ENCODE measurements at regions not wholly inside any gene's neighbourhood (a gene's known extent, or its start where the extent isn't known, plus 50 kb on each side); places are given as distances from the start of the nearest gene placed in this dataset.

DNA sequence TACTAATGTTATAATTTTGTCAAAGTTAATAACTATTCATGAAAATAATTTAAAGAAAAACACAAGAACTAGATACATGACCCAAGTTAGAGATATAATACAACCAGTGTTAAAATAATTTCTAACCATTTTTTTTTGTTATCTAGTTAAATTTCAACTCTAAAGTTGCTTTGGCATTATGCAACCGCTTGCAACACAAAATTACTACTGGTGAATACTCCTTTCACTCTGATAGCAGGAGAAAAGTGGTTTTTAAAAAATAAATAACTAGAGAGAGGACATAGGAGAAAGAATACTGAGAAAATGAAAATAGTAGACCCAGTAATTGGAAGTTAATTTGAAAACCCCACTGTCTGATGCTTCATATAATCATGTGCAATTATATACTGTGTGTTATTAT lies 622.4 kb upstream of the GRIN3A start:
- H3K36me3 ChIP-seq (ENCODE audit: control insufficient read depth in 4 of 4, insufficient read depth in 3 of 4, low read depth in 1 of 4, low read length in 3 of 4) = no peaks in the 10 kb centered on the region

DNA sequence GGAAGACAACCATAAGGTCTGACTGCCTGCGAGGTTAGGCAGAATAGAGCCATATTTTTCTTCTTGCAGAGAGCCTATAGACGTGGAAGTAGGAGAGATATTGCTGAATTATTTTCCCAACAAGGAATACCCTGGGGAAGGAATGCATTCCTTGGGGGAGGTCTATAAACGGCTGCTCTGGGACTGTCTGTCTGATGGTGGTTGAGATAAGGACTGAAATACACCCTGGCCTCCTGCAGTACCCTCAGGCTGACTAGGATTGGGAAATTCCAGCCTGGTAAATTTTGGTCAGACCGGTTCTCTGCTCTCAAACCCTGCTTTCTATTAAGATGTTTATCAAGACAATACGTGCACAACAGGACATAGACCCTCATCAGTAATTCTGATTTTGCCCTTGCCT lies 617.5 kb upstream of the GRIN3A start:
- H3K27me3 ChIP-seq (ENCODE audit: control insufficient read depth in 4 of 4, insufficient read depth in 4 of 4, low read length in 3 of 4) = no peaks in the 10 kb centered on the region
- WGBS = 82% methylated on average over 5 of the region's 5 CpGs
- no peak overlapping the region for H3K9ac ChIP-seq (ENCODE audit: low read depth in 1 of 2, low read length in 2 of 2)

More for the DNA sequence above, 622.4 kb upstream of the GRIN3A start:
- H3K27me3 ChIP-seq (ENCODE audit: control insufficient read depth in 4 of 4, insufficient read depth in 4 of 4, low read length in 3 of 4) = no peaks in the 10 kb centered on the region
- no peak overlapping the region for H3K9ac ChIP-seq (ENCODE audit: low read depth in 1 of 2, low read length in 2 of 2)
- H3K4me3 ChIP-seq (ENCODE audit: low read depth in 1 of 3, low read length in 3 of 3) = no peak overlapping the region
- no peak for TF ChIP-seq NR2F2 (IDR thresholded peaks at IDR 0.05)
- TF ChIP-seq, protein P1, sequence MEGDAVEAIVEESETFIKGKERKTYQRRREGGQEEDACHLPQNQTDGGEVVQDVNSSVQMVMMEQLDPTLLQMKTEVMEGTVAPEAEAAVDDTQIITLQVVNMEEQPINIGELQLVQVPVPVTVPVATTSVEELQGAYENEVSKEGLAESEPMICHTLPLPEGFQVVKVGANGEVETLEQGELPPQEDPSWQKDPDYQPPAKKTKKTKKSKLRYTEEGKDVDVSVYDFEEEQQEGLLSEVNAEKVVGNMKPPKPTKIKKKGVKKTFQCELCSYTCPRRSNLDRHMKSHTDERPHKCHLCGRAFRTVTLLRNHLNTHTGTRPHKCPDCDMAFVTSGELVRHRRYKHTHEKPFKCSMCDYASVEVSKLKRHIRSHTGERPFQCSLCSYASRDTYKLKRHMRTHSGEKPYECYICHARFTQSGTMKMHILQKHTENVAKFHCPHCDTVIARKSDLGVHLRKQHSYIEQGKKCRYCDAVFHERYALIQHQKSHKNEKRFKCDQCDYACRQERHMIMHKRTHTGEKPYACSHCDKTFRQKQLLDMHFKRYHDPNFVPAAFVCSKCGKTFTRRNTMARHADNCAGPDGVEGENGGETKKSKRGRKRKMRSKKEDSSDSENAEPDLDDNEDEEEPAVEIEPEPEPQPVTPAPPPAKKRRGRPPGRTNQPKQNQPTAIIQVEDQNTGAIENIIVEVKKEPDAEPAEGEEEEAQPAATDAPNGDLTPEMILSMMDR (IDR thresholded peaks at IDR 0.05; ENCODE audit: low read depth, low read length, missing input control) = no peak
- no peak for TF ChIP-seq RAD21 (IDR thresholded peaks at IDR 0.05)
- no peak for TF ChIP-seq FOXA2 (IDR thresholded peaks at IDR 0.05)
- TF ChIP-seq, protein P2, sequence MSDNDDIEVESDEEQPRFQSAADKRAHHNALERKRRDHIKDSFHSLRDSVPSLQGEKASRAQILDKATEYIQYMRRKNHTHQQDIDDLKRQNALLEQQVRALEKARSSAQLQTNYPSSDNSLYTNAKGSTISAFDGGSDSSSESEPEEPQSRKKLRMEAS (IDR thresholded peaks at IDR 0.05) = no peak
- peaks cover 0 to 10% (median 8%) of the 10 kb centered on the region in 4 donors for H3K4me1 ChIP-seq (ENCODE audit: control insufficient read depth in 4 of 4, insufficient read depth in 4 of 4, low read length in 3 of 4)
- H3K27ac ChIP-seq (ENCODE audit: low read depth in 1 of 2, low read length in 2 of 2) = no peak overlapping the region
- no peaks in the 10 kb centered on the region for H3K9me3 ChIP-seq (ENCODE audit: control insufficient read depth in 4 of 4, low read length in 3 of 4)
- 28% methylated on average over 1 of the region's 1 CpG for WGBS
- no peak for DNase-seq (ENCODE audit: low spot score)

More for the DNA sequence above, 617.5 kb upstream of the GRIN3A start:
- Histone ChIP-seq H3K4me3 (ENCODE audit: low read depth in 1 of 3, low read length in 3 of 3) (no peak overlapping the region), H3K9me3 (ENCODE audit: control insufficient read depth in 4 of 4, low read length in 3 of 4) (no peaks in the 10 kb centered on the region), H3K27ac (ENCODE audit: low read depth in 1 of 2, low read length in 2 of 2) (no peak overlapping the region), H3K4me1 (ENCODE audit: control insufficient read depth in 4 of 4, insufficient read depth in 4 of 4, low read length in 3 of 4) (peaks cover 0 to 4% (median 0%) of the 10 kb centered on the region in 4 donors), H3K36me3 (ENCODE audit: control insufficient read depth in 4 of 4, insufficient read depth in 3 of 4, low read depth in 1 of 4, low read length in 3 of 4) (no peaks in the 10 kb centered on the region)
- TF ChIP-seq FOXA1 (IDR thresholded peaks at IDR 0.05) (no peak), RAD21 (IDR thresholded peaks at IDR 0.05) (no peak), JUND (IDR thresholded peaks at IDR 0.05) (no peak), SP1 (IDR thresholded peaks at IDR 0.05) (no peak), GABPA (IDR thresholded peaks at IDR 0.05 in 1 of 2, conservative IDR thresholded peaks at IDR 0.05 in 1 of 2) (no peak)
- TF ChIP-seq, protein P2 (IDR thresholded peaks at IDR 0.05) = no peak
- TF ChIP-seq, protein P3, sequence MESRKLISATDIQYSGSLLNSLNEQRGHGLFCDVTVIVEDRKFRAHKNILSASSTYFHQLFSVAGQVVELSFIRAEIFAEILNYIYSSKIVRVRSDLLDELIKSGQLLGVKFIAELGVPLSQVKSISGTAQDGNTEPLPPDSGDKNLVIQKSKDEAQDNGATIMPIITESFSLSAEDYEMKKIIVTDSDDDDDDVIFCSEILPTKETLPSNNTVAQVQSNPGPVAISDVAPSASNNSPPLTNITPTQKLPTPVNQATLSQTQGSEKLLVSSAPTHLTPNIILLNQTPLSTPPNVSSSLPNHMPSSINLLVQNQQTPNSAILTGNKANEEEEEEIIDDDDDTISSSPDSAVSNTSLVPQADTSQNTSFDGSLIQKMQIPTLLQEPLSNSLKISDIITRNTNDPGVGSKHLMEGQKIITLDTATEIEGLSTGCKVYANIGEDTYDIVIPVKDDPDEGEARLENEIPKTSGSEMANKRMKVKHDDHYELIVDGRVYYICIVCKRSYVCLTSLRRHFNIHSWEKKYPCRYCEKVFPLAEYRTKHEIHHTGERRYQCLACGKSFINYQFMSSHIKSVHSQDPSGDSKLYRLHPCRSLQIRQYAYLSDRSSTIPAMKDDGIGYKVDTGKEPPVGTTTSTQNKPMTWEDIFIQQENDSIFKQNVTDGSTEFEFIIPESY (IDR thresholded peaks at IDR 0.05) = no peak
- TF ChIP-seq, protein P4, sequence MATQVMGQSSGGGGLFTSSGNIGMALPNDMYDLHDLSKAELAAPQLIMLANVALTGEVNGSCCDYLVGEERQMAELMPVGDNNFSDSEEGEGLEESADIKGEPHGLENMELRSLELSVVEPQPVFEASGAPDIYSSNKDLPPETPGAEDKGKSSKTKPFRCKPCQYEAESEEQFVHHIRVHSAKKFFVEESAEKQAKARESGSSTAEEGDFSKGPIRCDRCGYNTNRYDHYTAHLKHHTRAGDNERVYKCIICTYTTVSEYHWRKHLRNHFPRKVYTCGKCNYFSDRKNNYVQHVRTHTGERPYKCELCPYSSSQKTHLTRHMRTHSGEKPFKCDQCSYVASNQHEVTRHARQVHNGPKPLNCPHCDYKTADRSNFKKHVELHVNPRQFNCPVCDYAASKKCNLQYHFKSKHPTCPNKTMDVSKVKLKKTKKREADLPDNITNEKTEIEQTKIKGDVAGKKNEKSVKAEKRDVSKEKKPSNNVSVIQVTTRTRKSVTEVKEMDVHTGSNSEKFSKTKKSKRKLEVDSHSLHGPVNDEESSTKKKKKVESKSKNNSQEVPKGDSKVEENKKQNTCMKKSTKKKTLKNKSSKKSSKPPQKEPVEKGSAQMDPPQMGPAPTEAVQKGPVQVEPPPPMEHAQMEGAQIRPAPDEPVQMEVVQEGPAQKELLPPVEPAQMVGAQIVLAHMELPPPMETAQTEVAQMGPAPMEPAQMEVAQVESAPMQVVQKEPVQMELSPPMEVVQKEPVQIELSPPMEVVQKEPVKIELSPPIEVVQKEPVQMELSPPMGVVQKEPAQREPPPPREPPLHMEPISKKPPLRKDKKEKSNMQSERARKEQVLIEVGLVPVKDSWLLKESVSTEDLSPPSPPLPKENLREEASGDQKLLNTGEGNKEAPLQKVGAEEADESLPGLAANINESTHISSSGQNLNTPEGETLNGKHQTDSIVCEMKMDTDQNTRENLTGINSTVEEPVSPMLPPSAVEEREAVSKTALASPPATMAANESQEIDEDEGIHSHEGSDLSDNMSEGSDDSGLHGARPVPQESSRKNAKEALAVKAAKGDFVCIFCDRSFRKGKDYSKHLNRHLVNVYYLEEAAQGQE (IDR thresholded peaks at IDR 0.05) = no peak
- DNase-seq (ENCODE audit: low spot score) = no peak

Measured in liver (tissue), 8 donors.